ENCODE measurements at regions not wholly inside any gene's neighbourhood (a gene's known extent, or its start where the extent isn't known, plus 50 kb on each side); places are given as distances from the start of the nearest gene placed in this dataset.

DNA sequence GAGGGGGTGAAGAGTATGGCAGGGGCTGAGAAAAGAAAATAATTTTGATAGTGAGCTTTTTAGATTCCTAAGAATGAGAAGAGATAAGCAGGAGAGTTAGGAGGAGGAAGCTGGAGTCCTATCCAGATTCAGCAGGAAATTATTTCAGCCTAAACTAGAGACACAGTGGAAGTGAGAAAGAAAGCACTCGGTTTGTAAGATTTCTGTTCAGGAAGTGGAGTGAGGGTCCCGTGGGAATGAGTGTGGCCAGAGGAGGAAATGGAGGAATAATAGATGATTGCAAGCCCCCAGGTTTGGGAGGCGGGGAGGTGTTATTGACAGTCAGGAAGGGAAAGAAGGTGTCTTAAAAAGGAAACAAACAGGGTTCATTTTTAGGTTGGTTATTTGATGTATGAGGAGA is 84.8 kb upstream of the NRP1 start:
- Histone ChIP-seq H3K27me3 (no peaks in the 10 kb centered on the region), H3K4me3 (no peak overlapping the region), H3K27ac (no peak overlapping the region), H3K4me1 (peaks cover 0 to 16% (median 4%) of the 10 kb centered on the region in 3 donors), H3K9me3 (no peaks in the 10 kb centered on the region), H3K36me3 (no peaks in the 10 kb centered on the region)
- intact Hi-C loops (cut with DNase I), result no loop called here
- 59 to 68% methylated on average over 3 of the region's 3 CpGs for WGBS, 2 donors
- DNase-seq, result no peak
- TF ChIP-seq, protein P1, sequence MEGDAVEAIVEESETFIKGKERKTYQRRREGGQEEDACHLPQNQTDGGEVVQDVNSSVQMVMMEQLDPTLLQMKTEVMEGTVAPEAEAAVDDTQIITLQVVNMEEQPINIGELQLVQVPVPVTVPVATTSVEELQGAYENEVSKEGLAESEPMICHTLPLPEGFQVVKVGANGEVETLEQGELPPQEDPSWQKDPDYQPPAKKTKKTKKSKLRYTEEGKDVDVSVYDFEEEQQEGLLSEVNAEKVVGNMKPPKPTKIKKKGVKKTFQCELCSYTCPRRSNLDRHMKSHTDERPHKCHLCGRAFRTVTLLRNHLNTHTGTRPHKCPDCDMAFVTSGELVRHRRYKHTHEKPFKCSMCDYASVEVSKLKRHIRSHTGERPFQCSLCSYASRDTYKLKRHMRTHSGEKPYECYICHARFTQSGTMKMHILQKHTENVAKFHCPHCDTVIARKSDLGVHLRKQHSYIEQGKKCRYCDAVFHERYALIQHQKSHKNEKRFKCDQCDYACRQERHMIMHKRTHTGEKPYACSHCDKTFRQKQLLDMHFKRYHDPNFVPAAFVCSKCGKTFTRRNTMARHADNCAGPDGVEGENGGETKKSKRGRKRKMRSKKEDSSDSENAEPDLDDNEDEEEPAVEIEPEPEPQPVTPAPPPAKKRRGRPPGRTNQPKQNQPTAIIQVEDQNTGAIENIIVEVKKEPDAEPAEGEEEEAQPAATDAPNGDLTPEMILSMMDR (IDR thresholded peaks at IDR 0.05), result no peak
- no peak for TF ChIP-seq POLR2A (IDR thresholded peaks at IDR 0.05)

DNA sequence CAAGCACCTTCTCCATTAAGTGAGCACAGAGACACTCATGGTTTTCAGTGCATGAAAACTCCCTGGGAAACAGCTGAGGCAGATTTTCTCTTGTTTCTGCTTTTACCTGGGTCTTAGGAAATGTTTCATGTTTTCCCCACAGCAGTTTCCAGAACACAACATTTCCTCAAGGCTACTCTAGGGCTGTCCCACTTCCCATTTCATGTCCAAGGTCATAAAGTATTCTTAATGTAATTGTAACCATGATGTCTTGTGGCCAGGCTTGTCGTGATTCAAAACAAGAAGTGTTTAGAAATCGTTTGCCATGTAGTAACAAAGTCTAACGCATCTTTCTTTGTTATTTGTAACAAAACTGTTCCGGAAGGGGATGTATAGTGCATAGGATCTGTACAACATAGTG is 83.8 kb upstream of the NRP1 start:
- peaks cover 0 to 16% (median 4%) of the 10 kb centered on the region in 3 donors for H3K4me1 ChIP-seq
- WGBS, 2 donors, result 77 to 80% methylated on average over 4 of the region's 4 CpGs
- H3K9me3 ChIP-seq, result no peaks in the 10 kb centered on the region
- no peaks in the 10 kb centered on the region for H3K36me3 ChIP-seq
- intact Hi-C loops (cut with DNase I), result no loop called here
- no peaks in the 10 kb centered on the region for H3K27me3 ChIP-seq
- TF ChIP-seq, protein P1 (IDR thresholded peaks at IDR 0.05), result no peak
- no peak for TF ChIP-seq POLR2A (IDR thresholded peaks at IDR 0.05)
- no peak overlapping the region for H3K27ac ChIP-seq
- DNase-seq, result no peak
- no peak overlapping the region for H3K4me3 ChIP-seq

DNA sequence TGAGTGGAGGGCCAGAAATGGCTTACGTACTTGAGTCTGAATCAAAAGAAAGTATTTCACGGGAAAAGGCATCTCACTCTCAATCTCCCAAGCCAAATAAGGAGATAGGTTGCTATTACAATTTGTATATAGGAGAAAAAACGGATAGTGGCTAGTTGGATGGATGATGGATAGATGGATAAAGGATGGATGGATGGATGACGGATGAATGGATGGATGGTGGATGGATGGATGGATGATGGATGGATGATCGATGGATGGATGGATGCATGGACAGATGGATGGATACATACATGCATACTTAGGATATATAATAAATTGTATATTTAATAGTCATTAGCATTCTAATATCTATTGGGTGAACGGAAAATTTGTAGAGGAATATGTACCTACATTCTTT is 82.2 kb upstream of the NRP1 start:
- no peaks in the 10 kb centered on the region for H3K27me3 ChIP-seq
- WGBS, 2 donors, result 88 to 93% methylated on average over 6 of the region's 6 CpGs
- no peak for DNase-seq
- no peaks in the 10 kb centered on the region for H3K36me3 ChIP-seq
- H3K4me3 ChIP-seq, result no peak overlapping the region
- H3K27ac ChIP-seq, result no peak overlapping the region
- H3K4me1 ChIP-seq, result peaks cover 0 to 20% (median 5%) of the 10 kb centered on the region in 3 donors
- no peaks in the 10 kb centered on the region for H3K9me3 ChIP-seq
- TF ChIP-seq, protein P1 (IDR thresholded peaks at IDR 0.05), result no peak
- TF ChIP-seq POLR2A (IDR thresholded peaks at IDR 0.05), result no peak
- intact Hi-C loops (cut with DNase I), result no loop called here

DNA sequence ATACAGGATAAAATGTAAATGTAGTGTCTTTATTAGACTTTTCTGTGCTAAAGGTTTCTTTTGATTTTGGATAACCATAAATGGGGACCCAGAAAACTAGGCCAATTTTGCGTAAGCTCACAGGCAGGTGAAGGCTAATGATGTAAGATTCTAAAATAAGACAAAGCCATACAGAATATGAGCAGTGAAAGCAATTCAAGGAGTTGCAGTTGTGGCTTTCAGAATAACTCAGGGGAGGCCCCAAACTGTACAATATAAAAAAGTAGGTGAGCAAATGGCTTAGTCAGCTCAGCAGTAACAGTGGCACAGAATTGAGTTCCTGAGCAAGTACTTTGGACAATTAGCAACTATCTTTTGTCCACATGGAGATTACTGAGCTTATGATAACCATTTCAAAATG is 81.7 kb upstream of the NRP1 start:
- 73 to 93% methylated on average over 1 of the region's 1 CpG for WGBS, 2 donors
- Histone ChIP-seq H3K27ac (no peak overlapping the region), H3K36me3 (no peaks in the 10 kb centered on the region), H3K4me1 (peaks cover 0 to 15% (median 5%) of the 10 kb centered on the region in 3 donors), H3K27me3 (no peaks in the 10 kb centered on the region), H3K9me3 (no peaks in the 10 kb centered on the region), H3K4me3 (no peak overlapping the region)
- no peak for DNase-seq
- TF ChIP-seq, protein P1 (IDR thresholded peaks at IDR 0.05), result no peak
- TF ChIP-seq POLR2A (IDR thresholded peaks at IDR 0.05), result no peak
- intact Hi-C loops (cut with DNase I), result no loop called here

DNA sequence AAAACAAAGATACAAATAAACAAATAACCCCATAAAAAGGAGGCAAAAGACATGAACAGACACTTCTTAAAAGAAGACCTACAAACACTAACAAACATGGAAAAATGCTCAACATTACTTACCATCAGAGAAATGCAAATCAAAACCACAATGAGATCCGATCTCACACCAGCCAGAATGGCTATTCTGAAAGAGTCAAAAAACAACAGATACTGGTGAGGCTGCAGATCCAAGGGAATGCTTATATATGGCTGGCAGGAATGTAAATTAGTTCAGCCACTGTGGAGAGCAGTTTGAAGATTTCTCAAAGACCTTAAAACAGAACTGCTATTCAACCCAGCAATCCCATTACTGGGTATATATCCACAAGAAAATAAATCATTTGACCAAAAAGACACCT is 80.4 kb upstream of the NRP1 start:
- no peaks in the 10 kb centered on the region for H3K27me3 ChIP-seq
- no peak for DNase-seq
- H3K36me3 ChIP-seq, result no peaks in the 10 kb centered on the region
- 50 to 81% methylated on average over 1 of the region's 1 CpG for WGBS, 2 donors
- no peak overlapping the region for H3K4me3 ChIP-seq
- intact Hi-C loops (cut with DNase I), result no loop called here
- no peak for TF ChIP-seq POLR2A (IDR thresholded peaks at IDR 0.05)
- TF ChIP-seq, protein P1 (IDR thresholded peaks at IDR 0.05), result no peak
- no peak overlapping the region for H3K27ac ChIP-seq
- no peaks in the 10 kb centered on the region for H3K9me3 ChIP-seq
- peaks cover 0 to 14% (median 5%) of the 10 kb centered on the region in 3 donors for H3K4me1 ChIP-seq
